SK-N-SH treated with all-trans-retinoic acid at 6 μM for 48 hours (cell line): ENCODE measurements at regions not wholly inside any gene's neighbourhood (a gene's known extent, or its start where the extent isn't known, plus 50 kb on each side); places are given as distances from the start of the nearest gene placed in this dataset.

Experiments used
- ARNTL ChIP-seq: fragments of 450-650 bp; formaldehyde crosslinking; IDR thresholded peaks from 2 replicates; pipeline ENCODE4 v1.5.0; 2020; ENCODE audit warnings: low read depth, mild to moderate bottlenecking, moderate library complexity, borderline replicate concordance
- ESRRG ChIP-seq: fragments of 250-450 bp; sonication (Bioruptor Pico); IDR thresholded peaks from 2 replicates; pipeline ENCODE4 v1.6.1; 2021; ENCODE audit warnings: mild to moderate bottlenecking
- ISL1 ChIP-seq: fragments of 250-450 bp; sonication (Bioruptor Pico); IDR thresholded peaks from 2 replicates; pipeline ENCODE4 v2.1.2; 2022; ENCODE audit warnings: mild to moderate bottlenecking, moderate library complexity
- PPARA ChIP-seq: fragments of 250-450 bp; sonication (Bioruptor Pico); IDR thresholded peaks from 2 replicates; pipeline ENCODE4 v1.5.0; 2020; ENCODE audit warnings: mild to moderate bottlenecking, borderline replicate concordance
- SNAI2 ChIP-seq: fragments of 250-450 bp; sonication (Bioruptor Pico); IDR thresholded peaks from 2 replicates; pipeline ENCODE4 v1.5.0; 2020; ENCODE audit warnings: mild to moderate bottlenecking, moderate library complexity
- TCF4 ChIP-seq: fragments of 250-450 bp; sonication (Bioruptor Pico); IDR thresholded peaks from 2 replicates; pipeline ENCODE4 v1.8.0; 2021; ENCODE audit warnings: mild to moderate bottlenecking, moderate library complexity, borderline replicate concordance
- ZFP3 ChIP-seq: fragments of 250-450 bp; sonication (Bioruptor Pico); IDR thresholded peaks from 2 replicates; pipeline ENCODE4 v1.5.0; 2020; ENCODE audit warnings: mild to moderate bottlenecking, moderate library complexity
- ZNF565 ChIP-seq: fragments of 450-650 bp; formaldehyde crosslinking; conservative IDR thresholded peaks from 2 replicates; pipeline ENCODE4 v1.5.0; 2020; ENCODE audit warnings: low read depth, mild to moderate bottlenecking, moderate library complexity
- ZNF8 ChIP-seq: fragments of 450-650 bp; formaldehyde crosslinking; IDR thresholded peaks from 2 replicates; pipeline ENCODE4 v1.5.0; 2020; ENCODE audit warnings: mild to moderate bottlenecking, moderate library complexity
- TF ChIP-seq, protein P1 (sequence below): fragments of 250-450 bp; sonication (Bioruptor Pico); IDR thresholded peaks from 2 replicates; pipeline ENCODE4 v1.5.0; 2020; ENCODE audit warnings: mild to moderate bottlenecking, moderate library complexity
- TF ChIP-seq, protein P2 (sequence below): fragments of 250-450 bp; sonication (Bioruptor Pico); IDR thresholded peaks from 2 replicates; pipeline ENCODE4 v1.8.0; 2021; ENCODE audit warnings: low read depth, mild to moderate bottlenecking, moderate library complexity, borderline replicate concordance
- TF ChIP-seq, protein P3 (sequence below): fragments of 250-450 bp; sonication (Bioruptor Pico); IDR thresholded peaks from 2 replicates; pipeline ENCODE4 v1.5.1; 2021; ENCODE audit warnings: mild to moderate bottlenecking, moderate library complexity
- TF ChIP-seq, protein P4 (sequence below): fragments of 250-450 bp; sonication (Bioruptor Pico); IDR thresholded peaks from 2 replicates; pipeline ENCODE4 v1.8.0; 2020; ENCODE audit warnings: mild to moderate bottlenecking, moderate library complexity, borderline replicate concordance

DNA sequence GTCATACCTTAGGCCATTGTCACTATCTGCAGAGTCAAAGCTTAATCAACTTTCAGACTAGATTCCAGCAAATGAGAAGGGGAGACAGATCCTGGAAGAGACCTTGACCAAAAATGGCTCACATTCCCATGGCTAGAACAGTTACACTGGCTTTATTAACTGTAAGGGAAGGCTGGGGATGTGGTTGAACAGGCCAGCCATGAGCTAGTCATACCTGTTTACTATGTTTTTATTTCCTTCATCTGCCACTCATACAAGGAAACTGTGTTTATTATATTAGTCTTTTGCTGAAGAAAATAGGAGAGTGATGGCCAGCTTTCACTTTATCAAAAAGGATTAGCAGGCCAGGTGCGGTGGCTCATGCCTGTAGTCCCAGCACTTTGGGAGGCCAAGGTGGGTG lies 319.7 kb downstream of the RAPGEF2 start:
- TF ChIP-seq, protein P1, sequence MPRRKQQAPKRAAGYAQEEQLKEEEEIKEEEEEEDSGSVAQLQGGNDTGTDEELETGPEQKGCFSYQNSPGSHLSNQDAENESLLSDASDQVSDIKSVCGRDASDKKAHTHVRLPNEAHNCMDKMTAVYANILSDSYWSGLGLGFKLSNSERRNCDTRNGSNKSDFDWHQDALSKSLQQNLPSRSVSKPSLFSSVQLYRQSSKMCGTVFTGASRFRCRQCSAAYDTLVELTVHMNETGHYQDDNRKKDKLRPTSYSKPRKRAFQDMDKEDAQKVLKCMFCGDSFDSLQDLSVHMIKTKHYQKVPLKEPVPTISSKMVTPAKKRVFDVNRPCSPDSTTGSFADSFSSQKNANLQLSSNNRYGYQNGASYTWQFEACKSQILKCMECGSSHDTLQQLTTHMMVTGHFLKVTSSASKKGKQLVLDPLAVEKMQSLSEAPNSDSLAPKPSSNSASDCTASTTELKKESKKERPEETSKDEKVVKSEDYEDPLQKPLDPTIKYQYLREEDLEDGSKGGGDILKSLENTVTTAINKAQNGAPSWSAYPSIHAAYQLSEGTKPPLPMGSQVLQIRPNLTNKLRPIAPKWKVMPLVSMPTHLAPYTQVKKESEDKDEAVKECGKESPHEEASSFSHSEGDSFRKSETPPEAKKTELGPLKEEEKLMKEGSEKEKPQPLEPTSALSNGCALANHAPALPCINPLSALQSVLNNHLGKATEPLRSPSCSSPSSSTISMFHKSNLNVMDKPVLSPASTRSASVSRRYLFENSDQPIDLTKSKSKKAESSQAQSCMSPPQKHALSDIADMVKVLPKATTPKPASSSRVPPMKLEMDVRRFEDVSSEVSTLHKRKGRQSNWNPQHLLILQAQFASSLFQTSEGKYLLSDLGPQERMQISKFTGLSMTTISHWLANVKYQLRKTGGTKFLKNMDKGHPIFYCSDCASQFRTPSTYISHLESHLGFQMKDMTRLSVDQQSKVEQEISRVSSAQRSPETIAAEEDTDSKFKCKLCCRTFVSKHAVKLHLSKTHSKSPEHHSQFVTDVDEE, result no peak
- TF ChIP-seq PPARA (CRISPR knock-in tag) (no peak), ZNF565 (no peak), ARNTL (CRISPR knock-in tag) (no peak), ZFP3 (CRISPR knock-in tag) (no peak), ESRRG (CRISPR knock-in tag) (no peak), TCF4 (CRISPR knock-in tag) (no peak), ISL1 (no peak), ZNF8 (CRISPR knock-in tag) (no peak), SNAI2 (CRISPR knock-in tag) (no peak)
- TF ChIP-seq, protein P2, sequence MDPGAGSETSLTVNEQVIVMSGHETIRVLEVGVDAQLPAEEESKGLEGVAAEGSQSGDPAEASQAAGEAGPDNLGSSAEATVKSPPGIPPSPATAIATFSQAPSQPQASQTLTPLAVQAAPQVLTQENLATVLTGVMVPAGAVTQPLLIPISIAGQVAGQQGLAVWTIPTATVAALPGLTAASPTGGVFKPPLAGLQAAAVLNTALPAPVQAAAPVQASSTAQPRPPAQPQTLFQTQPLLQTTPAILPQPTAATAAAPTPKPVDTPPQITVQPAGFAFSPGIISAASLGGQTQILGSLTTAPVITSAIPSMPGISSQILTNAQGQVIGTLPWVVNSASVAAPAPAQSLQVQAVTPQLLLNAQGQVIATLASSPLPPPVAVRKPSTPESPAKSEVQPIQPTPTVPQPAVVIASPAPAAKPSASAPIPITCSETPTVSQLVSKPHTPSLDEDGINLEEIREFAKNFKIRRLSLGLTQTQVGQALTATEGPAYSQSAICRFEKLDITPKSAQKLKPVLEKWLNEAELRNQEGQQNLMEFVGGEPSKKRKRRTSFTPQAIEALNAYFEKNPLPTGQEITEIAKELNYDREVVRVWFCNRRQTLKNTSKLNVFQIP (CRISPR knock-in tag), result no peak
- TF ChIP-seq, protein P3, sequence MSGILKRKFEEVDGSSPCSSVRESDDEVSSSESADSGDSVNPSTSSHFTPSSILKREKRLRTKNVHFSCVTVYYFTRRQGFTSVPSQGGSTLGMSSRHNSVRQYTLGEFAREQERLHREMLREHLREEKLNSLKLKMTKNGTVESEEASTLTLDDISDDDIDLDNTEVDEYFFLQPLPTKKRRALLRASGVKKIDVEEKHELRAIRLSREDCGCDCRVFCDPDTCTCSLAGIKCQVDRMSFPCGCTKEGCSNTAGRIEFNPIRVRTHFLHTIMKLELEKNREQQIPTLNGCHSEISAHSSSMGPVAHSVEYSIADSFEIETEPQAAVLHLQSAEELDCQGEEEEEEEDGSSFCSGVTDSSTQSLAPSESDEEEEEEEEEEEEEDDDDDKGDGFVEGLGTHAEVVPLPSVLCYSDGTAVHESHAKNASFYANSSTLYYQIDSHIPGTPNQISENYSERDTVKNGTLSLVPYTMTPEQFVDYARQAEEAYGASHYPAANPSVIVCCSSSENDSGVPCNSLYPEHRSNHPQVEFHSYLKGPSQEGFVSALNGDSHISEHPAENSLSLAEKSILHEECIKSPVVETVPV (CRISPR knock-in tag), result no peak
- TF ChIP-seq, protein P4, sequence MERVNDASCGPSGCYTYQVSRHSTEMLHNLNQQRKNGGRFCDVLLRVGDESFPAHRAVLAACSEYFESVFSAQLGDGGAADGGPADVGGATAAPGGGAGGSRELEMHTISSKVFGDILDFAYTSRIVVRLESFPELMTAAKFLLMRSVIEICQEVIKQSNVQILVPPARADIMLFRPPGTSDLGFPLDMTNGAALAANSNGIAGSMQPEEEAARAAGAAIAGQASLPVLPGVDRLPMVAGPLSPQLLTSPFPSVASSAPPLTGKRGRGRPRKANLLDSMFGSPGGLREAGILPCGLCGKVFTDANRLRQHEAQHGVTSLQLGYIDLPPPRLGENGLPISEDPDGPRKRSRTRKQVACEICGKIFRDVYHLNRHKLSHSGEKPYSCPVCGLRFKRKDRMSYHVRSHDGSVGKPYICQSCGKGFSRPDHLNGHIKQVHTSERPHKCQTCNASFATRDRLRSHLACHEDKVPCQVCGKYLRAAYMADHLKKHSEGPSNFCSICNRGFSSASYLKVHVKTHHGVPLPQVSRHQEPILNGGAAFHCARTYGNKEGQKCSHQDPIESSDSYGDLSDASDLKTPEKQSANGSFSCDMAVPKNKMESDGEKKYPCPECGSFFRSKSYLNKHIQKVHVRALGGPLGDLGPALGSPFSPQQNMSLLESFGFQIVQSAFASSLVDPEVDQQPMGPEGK (CRISPR knock-in tag), result no peak
